SK-N-SH (cell line): ENCODE measurements at regions not wholly inside any gene's neighbourhood (a gene's known extent, or its start where the extent isn't known, plus 50 kb on each side); places are given as distances from the start of the nearest gene placed in this dataset.

ENCODE experiments used
- CTCF ChIA-PET: fragments of 300-600, 350-600 bp; formaldehyde crosslinking; extraction: SDS; loops from one replicate; lab custom pipeline; 2021; lab: Yijun Ruan, JAX
- POLR2A ChIA-PET: fragments of 350-600 bp; sonication (Branson Sonifier 250); formaldehyde crosslinking; extraction: SDS; loops from one replicate; lab custom pipeline; 2020; ENCODE audit warnings: antibody characterized with exemption, inconsistent platforms; lab: Yijun Ruan, JAX
- DNase-seq: peaks from one replicate; pipeline ENCODE4 v3.0.0; 2012
- H2AFZ ChIP-seq: fragments of 200-600 bp; sonication (generic); 2 replicates; pipeline ENCODE4 v1.8.1; 2016; ENCODE audit warnings: antibody characterized with exemption, mild to moderate bottlenecking, low read depth
- H3F3A ChIP-seq: fragments of 200-600 bp; sonication (generic); replicated peaks from 2 replicates; pipeline ENCODE3; 2016; ENCODE audit warnings: antibody characterized with exemption, mild to moderate bottlenecking; ENCODE audit not compliant: insufficient read depth
- H3K27ac ChIP-seq, 2 experiments: fragments of 200-500 bp in 1 of 2; fragments of 200-600 bp in 1 of 2; sonication (Bioruptor generic) in 1 of 2; sonication (generic), shearing (Covaris generic) in 1 of 2; 2 replicates each; pipeline versions ENCODE4 v1.5.1 to v1.6.1; 2014 to 2016; ENCODE audit warnings: low read depth in 2 of 2, inconsistent platforms in 1 of 2, low read length in 1 of 2, mild to moderate bottlenecking in 1 of 2, mixed read lengths in 1 of 2
- H3K27me3 ChIP-seq: fragments of 200-600 bp; sonication (generic), shearing (Covaris generic); 2 replicates; pipeline ENCODE4 v1.6.1; 2016; ENCODE audit warnings: mixed run types; ENCODE audit not compliant: insufficient read depth
- H3K36me3 ChIP-seq, 2 experiments: fragments of 200-500 bp in 1 of 2; fragments of 200-600 bp in 1 of 2; sonication (Bioruptor generic) in 1 of 2; sonication (generic) in 1 of 2; replicated peaks in 1 of 2; 2 replicates each; pipeline versions ENCODE3 to v1.5.1; 2014 to 2016; ENCODE audit warnings: low read length in 1 of 2, mild to moderate bottlenecking in 1 of 2; ENCODE audit not compliant: insufficient read depth in 2 of 2, control insufficient read depth in 1 of 2
- H3K4me1 ChIP-seq, 2 experiments: fragments of 200-500 bp in 1 of 2; fragments of 200-600 bp in 1 of 2; sonication (Bioruptor generic) in 1 of 2; sonication (generic), shearing (Covaris generic) in 1 of 2; 2 replicates each; pipeline versions ENCODE4 v1.5.1 to v1.6.1; 2014 to 2016; ENCODE audit warnings: low read depth in 1 of 2, low read length in 1 of 2, mixed run types in 1 of 2; ENCODE audit not compliant: insufficient read depth in 2 of 2, control insufficient read depth in 1 of 2
- H3K4me2 ChIP-seq: fragments of 200-600 bp; sonication (generic), shearing (Covaris generic); 2 replicates; pipeline ENCODE4 v1.6.1; 2017; ENCODE audit warnings: mixed run types
- H3K4me3 ChIP-seq, 2 experiments: fragments of 200-500 bp in 1 of 2; fragments of 200-600 bp in 1 of 2; sonication (Bioruptor generic) in 1 of 2; sonication (generic), shearing (Covaris generic) in 1 of 2; 2 replicates each; pipeline versions ENCODE4 v1.5.1 to v1.8.1; 2014 to 2016; ENCODE audit warnings: low read depth in 2 of 2, inconsistent platforms in 1 of 2, low read length in 1 of 2, mild to moderate bottlenecking in 1 of 2, mixed read lengths in 1 of 2, moderate library complexity in 1 of 2
- H3K79me2 ChIP-seq: fragments of 200-600 bp; sonication (generic); 2 replicates; pipeline ENCODE4 v1.8.1; 2017; ENCODE audit warnings: mild to moderate bottlenecking; ENCODE audit not compliant: insufficient read depth
- H3K9ac ChIP-seq: fragments of 200-600 bp; sonication (generic); 2 replicates; pipeline ENCODE4 v1.6.1; 2017; ENCODE audit warnings: mixed run types
- H3K9me2 ChIP-seq: fragments of 200-600 bp; sonication (generic); 2 replicates; pipeline ENCODE4 v1.6.1; 2017; ENCODE audit warnings: mixed run types
- H3K9me3 ChIP-seq: fragments of 200-600 bp; sonication (generic); 2 replicates; pipeline ENCODE4 v1.6.1; 2017; ENCODE audit warnings: mixed run types, mild to moderate bottlenecking, moderate library complexity
- H4K20me1 ChIP-seq: fragments of 200-600 bp; sonication (generic); 2 replicates; pipeline ENCODE4 v1.6.1; 2017; ENCODE audit warnings: mild to moderate bottlenecking, mixed run types; ENCODE audit not compliant: insufficient read depth
- CHD2 ChIP-seq: fragments of 150-350 bp; IDR thresholded peaks from 2 replicates; pipeline ENCODE4 v1.6.1; 2018; ENCODE audit warnings: low read length; ENCODE audit not compliant: partially characterized antibody
- EP300 ChIP-seq, 2 experiments: IDR thresholded peaks; 2 replicates each; pipeline versions ENCODE4 v1.4.0 to v1.6.1; 2012; ENCODE audit warnings: borderline replicate concordance in 1 of 2, low read depth in 1 of 2, low read length in 1 of 2
- EZH2phosphoT487 ChIP-seq: fragments of 200-600 bp; sonication (generic); IDR thresholded peaks from 2 replicates; pipeline ENCODE4 v1.6.1; 2017; ENCODE audit warnings: low read depth, mixed run types, mild to moderate bottlenecking, antibody characterized with exemption, moderate library complexity, borderline replicate concordance
- FOSL2 ChIP-seq: IDR thresholded peaks from 2 replicates; pipeline ENCODE4 v1.4.0; 2012; ENCODE audit warnings: low read depth, mild to moderate bottlenecking, moderate library complexity, borderline replicate concordance
- FOXM1 ChIP-seq: IDR thresholded peaks from 2 replicates; pipeline ENCODE4 v1.4.0; 2012; ENCODE audit warnings: low read depth, mild to moderate bottlenecking
- GABPA ChIP-seq: IDR thresholded peaks from 2 replicates; pipeline ENCODE4 v1.4.0; 2012; ENCODE audit warnings: low read depth, mild to moderate bottlenecking
- MXI1 ChIP-seq: IDR thresholded peaks from 2 replicates; pipeline ENCODE4 v1.6.1; 2012; ENCODE audit warnings: mild to moderate bottlenecking, low read depth, low read length, improper control_type of control experiment
- RCOR1 ChIP-seq: fragments of 150-350 bp; IDR thresholded peaks from 2 replicates; pipeline ENCODE4 v1.6.1; 2017; ENCODE audit warnings: antibody characterized with exemption, low read length
- RFX5 ChIP-seq: IDR thresholded peaks from 2 replicates; pipeline ENCODE4 v1.6.1; 2012; ENCODE audit warnings: mild to moderate bottlenecking, improper control_type of control experiment, low read length
- RXRA ChIP-seq: IDR thresholded peaks from 2 replicates; pipeline ENCODE4 v1.4.0; 2012; ENCODE audit warnings: low read depth, mild to moderate bottlenecking, borderline replicate concordance
- TEAD4 ChIP-seq: IDR thresholded peaks from 2 replicates; pipeline ENCODE4 v1.4.0; 2012; ENCODE audit warnings: mild to moderate bottlenecking, borderline replicate concordance; ENCODE audit not compliant: insufficient read depth
- USF2 ChIP-seq: fragments of 150-350 bp; IDR thresholded peaks from 2 replicates; pipeline ENCODE4 v1.6.1; 2017; ENCODE audit warnings: antibody characterized with exemption, low read length, low read depth, borderline replicate concordance
- ZBTB33 ChIP-seq: IDR thresholded peaks from 2 replicates; pipeline ENCODE4 v1.4.0; 2012; ENCODE audit warnings: low read depth, borderline replicate concordance
- WGBS: methylation state at CpG from one replicate; pipeline ENCODE4 v1.1.6; 2017; ENCODE audit warnings: low lambda C conversion rate; 5-methylcytosine and 5-hydroxymethylcytosine counted together
- TF ChIP-seq, protein P1 (sequence below): IDR thresholded peaks from 2 replicates; pipeline ENCODE4; 2012
- TF ChIP-seq, protein P2 (sequence below): IDR thresholded peaks from 2 replicates; pipeline ENCODE4 v1.4.0; 2012; ENCODE audit warnings: low read depth, borderline replicate concordance
- TF ChIP-seq, protein P3 (sequence below): fragments of 200-600 bp; sonication (generic); IDR thresholded peaks from 2 replicates; pipeline ENCODE4 v1.6.1; 2017; ENCODE audit warnings: antibody characterized with exemption, mild to moderate bottlenecking, moderate library complexity

DNA sequence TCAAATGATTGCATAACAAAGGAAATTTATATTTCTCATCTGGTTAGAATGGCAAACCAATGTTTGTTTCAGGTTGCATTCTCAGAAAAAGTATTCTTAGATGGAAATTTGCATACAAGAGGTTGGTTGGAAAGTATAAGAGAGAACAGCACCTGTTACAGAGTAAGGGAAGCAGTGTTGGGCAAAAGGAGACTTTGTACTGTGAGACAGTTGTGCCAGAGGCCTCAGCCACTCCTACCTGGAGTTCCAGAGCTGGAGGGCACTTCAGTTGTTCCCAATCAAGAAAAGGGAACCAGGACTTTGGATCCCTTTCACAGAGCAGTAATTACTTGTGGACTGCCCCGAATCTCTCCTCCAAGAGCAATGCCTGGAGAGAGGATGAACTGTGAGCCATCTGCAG lies 81.8 kb downstream of the SPRY2 start (continued):
- TF ChIP-seq EZH2phosphoT487 (no peak), FOXM1 (no peak), ZBTB33 (no peak), RCOR1 (no peak)

GRCh38 chr13:80256352-80256932 lies 84.5 kb downstream of the SPRY2 start:
- no peak overlapping the region for H2AFZ ChIP-seq
- 86% methylated on average over 7 of the region's 7 CpGs for WGBS
- no peak overlapping the region for H3K27ac ChIP-seq
- POLR2A ChIA-PET: no interaction called here
- no peak for DNase-seq
- H3K36me3 ChIP-seq: no peaks in the 10 kb centered on the region
- H3K9ac ChIP-seq: no peak overlapping the region
- H3K4me3 ChIP-seq: no peak overlapping the region
- H4K20me1 ChIP-seq: no peaks in the 10 kb centered on the region
- CTCF ChIA-PET: no interaction called here
- no peak for TF ChIP-seq TEAD4
- H3F3A ChIP-seq: peaks cover 3% of the 10 kb centered on the region
- no peaks in the 10 kb centered on the region for H3K9me3 ChIP-seq
- no peaks in the 10 kb centered on the region for H3K79me2 ChIP-seq
- H3K27me3 ChIP-seq: no peaks in the 10 kb centered on the region
- no peak overlapping the region for H3K4me2 ChIP-seq
- H3K4me1 ChIP-seq: peaks cover 0 to 4% of the 10 kb centered on the region in 2 experiments; a peak in 1 of 4 replicates
- no peaks in the 10 kb centered on the region for H3K9me2 ChIP-seq

GRCh38 chr13:80255946-80256345 lies 85.0 kb downstream of the SPRY2 start:
- Histone ChIP-seq H3K4me1 (peaks cover 0 to 6% of the 10 kb centered on the region in 2 experiments; a peak in 2 of 4 replicates), H3K27me3 (no peaks in the 10 kb centered on the region), H3K4me2 (no peak overlapping the region), H3K9me2 (no peaks in the 10 kb centered on the region), H3K9ac (no peak overlapping the region), H3F3A (peaks cover 8% of the 10 kb centered on the region), H3K27ac (no peak overlapping the region), H3K4me3 (no peak overlapping the region), H3K79me2 (no peaks in the 10 kb centered on the region), H2AFZ (no peak overlapping the region), H4K20me1 (no peaks in the 10 kb centered on the region), H3K36me3 (no peaks in the 10 kb centered on the region), H3K9me3 (no peaks in the 10 kb centered on the region)
- 97% methylated on average over 1 of the region's 1 CpG for WGBS
- ChIA-PET CTCF (no interaction called here), POLR2A (no interaction called here)
- no peak for DNase-seq
- TF ChIP-seq, protein P1, sequence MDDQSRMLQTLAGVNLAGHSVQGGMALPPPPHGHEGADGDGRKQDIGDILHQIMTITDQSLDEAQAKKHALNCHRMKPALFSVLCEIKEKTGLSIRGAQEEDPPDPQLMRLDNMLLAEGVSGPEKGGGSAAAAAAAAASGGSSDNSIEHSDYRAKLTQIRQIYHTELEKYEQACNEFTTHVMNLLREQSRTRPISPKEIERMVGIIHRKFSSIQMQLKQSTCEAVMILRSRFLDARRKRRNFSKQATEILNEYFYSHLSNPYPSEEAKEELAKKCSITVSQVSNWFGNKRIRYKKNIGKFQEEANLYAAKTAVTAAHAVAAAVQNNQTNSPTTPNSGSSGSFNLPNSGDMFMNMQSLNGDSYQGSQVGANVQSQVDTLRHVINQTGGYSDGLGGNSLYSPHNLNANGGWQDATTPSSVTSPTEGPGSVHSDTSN: no peak
- no peak for TF ChIP-seq RFX5
- no peak for TF ChIP-seq MXI1
- TF ChIP-seq FOSL2: no peak
- TF ChIP-seq, protein P2, sequence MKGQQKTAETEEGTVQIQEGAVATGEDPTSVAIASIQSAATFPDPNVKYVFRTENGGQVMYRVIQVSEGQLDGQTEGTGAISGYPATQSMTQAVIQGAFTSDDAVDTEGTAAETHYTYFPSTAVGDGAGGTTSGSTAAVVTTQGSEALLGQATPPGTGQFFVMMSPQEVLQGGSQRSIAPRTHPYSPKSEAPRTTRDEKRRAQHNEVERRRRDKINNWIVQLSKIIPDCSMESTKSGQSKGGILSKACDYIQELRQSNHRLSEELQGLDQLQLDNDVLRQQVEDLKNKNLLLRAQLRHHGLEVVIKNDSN: no peak
- no peak for TF ChIP-seq GABPA
- TF ChIP-seq ZBTB33: no peak
- TF ChIP-seq EP300 (IDR thresholded peaks at IDR 0.05; ENCODE audit: borderline replicate concordance in 1 of 2, low read depth in 1 of 2, low read length in 1 of 2): no peak
- no peak for TF ChIP-seq CHD2
- TF ChIP-seq, protein P3, sequence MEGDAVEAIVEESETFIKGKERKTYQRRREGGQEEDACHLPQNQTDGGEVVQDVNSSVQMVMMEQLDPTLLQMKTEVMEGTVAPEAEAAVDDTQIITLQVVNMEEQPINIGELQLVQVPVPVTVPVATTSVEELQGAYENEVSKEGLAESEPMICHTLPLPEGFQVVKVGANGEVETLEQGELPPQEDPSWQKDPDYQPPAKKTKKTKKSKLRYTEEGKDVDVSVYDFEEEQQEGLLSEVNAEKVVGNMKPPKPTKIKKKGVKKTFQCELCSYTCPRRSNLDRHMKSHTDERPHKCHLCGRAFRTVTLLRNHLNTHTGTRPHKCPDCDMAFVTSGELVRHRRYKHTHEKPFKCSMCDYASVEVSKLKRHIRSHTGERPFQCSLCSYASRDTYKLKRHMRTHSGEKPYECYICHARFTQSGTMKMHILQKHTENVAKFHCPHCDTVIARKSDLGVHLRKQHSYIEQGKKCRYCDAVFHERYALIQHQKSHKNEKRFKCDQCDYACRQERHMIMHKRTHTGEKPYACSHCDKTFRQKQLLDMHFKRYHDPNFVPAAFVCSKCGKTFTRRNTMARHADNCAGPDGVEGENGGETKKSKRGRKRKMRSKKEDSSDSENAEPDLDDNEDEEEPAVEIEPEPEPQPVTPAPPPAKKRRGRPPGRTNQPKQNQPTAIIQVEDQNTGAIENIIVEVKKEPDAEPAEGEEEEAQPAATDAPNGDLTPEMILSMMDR: no peak
- TF ChIP-seq RXRA: no peak
- TF ChIP-seq USF2: no peak
- TF ChIP-seq FOXM1: no peak
